ENCODE measurements at regions not wholly inside any gene's neighbourhood (a gene's known extent, or its start where the extent isn't known, plus 50 kb on each side); places are given as distances from the start of the nearest gene placed in this dataset.

- DNase-seq (ENCODE audit: low spot score): no peak
Observed at GRCh38 chr18:30622104-30622503, 420.4 kb downstream of the DSC3 start.

DNA sequence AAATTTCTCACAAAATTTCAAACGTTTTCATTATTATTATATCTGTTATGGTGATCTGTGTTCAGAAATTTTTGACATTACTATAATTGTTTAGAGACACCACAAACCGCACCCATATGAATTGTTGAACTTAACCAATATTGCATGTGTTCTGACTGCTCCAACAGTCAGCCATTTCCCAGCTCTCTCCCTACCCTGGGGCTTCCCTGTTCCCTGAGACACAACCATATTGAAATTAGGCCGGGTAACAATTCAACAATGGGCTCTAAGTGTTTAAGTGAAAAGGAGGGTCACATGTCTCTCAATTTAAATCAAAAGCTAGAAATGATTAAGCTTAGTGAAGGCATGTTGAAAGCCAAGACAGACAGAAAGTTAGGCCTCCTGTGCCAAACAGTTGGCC lies 424.0 kb downstream of the DSC3 start:
- Histone ChIP-seq H3K27ac (no peak overlapping the region), H3K4me3 (no peak overlapping the region)
- no peak for DNase-seq (ENCODE audit: low spot score)
- TF ChIP-seq, protein P1, sequence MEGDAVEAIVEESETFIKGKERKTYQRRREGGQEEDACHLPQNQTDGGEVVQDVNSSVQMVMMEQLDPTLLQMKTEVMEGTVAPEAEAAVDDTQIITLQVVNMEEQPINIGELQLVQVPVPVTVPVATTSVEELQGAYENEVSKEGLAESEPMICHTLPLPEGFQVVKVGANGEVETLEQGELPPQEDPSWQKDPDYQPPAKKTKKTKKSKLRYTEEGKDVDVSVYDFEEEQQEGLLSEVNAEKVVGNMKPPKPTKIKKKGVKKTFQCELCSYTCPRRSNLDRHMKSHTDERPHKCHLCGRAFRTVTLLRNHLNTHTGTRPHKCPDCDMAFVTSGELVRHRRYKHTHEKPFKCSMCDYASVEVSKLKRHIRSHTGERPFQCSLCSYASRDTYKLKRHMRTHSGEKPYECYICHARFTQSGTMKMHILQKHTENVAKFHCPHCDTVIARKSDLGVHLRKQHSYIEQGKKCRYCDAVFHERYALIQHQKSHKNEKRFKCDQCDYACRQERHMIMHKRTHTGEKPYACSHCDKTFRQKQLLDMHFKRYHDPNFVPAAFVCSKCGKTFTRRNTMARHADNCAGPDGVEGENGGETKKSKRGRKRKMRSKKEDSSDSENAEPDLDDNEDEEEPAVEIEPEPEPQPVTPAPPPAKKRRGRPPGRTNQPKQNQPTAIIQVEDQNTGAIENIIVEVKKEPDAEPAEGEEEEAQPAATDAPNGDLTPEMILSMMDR (IDR thresholded peaks at IDR 0.05): no peak

More at GRCh38 chr18:30622104-30622503, 420.4 kb downstream of the DSC3 start:
- Histone ChIP-seq H3K4me3 (no peak overlapping the region), H3K27ac (no peak overlapping the region)
- TF ChIP-seq, protein P1 (IDR thresholded peaks at IDR 0.05): no peak

DNA sequence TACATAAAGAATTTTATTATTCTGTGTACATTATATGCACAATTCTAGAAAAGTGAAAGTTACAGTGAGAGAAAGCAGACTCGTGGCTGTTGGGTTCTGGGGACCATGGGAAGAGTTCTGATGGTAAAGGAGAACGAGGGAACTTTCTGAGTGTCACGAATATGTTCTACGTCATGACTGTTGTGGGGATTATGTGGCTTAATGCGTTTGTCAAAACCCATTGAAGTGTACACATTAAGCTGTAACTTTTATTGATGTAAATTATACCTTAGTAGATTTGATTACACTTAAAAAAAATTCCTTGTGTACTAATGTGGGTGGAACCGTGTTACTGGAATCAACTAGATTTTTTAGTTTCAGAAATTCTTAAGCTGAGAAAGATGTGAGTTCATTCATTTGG lies 426.1 kb downstream of the DSC3 start:
- TF ChIP-seq, protein P1 (IDR thresholded peaks at IDR 0.05): no peak

DNA sequence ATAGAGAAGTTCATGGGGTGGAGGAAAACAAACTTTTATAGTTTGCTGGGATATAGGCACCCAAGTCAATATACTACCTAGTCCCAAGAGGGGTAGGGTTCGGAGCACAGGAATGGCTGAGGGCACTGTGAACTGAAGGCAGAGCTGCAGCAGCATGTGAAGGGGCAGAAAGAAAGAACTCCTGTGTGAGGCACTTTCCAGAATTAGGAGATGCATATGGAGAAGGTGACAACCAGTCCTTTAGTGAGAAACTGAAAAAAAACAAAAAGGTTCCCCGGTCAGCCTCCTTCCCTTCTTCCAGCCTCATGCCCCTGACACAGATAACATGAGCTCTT lies 429.1 kb downstream of the DSC3 start:
- H3K27ac ChIP-seq: no peak overlapping the region
- no peak for DNase-seq (ENCODE audit: low spot score)
- TF ChIP-seq, protein P1 (IDR thresholded peaks at IDR 0.05): no peak
- H3K4me3 ChIP-seq: no peak overlapping the region

More for the DNA sequence above, 426.1 kb downstream of the DSC3 start:
- Histone ChIP-seq H3K27ac (no peak overlapping the region), H3K4me3 (no peak overlapping the region)
- DNase-seq (ENCODE audit: low spot score): no peak

GRCh38 chr18:30601541-30601940 lies 441.0 kb downstream of the DSC3 start:
- TF ChIP-seq, protein P1 (IDR thresholded peaks at IDR 0.05): no peak
- Histone ChIP-seq H3K4me3 (no peak overlapping the region), H3K27ac (no peak overlapping the region)
- no peak for DNase-seq (ENCODE audit: low spot score)

DNA sequence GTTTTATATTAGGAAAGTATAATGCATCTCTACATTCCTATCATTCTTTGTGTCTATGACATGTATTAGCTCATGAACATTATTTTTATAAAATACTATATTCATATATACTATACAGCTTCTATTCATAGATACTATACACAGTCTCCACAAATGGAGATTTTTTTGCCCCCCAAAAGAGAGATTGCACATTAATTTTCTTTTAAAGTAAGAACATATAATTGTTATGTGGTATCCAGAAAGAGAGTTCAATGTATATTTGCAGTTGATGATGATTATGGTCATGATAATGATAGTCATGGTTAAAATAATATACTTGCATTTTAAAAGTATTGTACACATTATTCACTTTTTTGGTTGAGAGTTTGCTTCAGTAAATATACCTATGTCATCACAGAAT lies 445.3 kb downstream of the DSC3 start:
- H3K27ac ChIP-seq: no peak overlapping the region
- TF ChIP-seq, protein P1 (IDR thresholded peaks at IDR 0.05): no peak
- no peak overlapping the region for H3K4me3 ChIP-seq
- no peak for DNase-seq (ENCODE audit: low spot score)

DNA sequence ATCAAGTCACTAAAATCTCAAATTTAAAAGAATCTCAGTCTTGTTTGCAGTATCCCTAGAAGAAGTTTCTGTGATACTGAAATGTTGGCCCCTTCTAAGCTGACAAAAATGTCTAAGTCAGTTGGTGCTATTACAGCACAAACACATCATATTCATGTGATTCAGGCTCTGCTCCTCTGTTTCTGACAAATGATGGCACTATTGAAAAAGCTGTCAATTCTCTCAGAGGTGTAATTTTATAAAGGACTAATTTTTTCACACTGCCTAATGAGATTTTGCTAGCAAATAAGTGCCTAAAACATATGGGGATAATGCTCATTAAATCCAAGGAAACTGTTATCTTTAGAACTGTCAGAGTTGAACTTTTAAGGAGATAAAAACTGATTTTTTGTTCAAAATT lies 445.9 kb downstream of the DSC3 start:
- TF ChIP-seq, protein P1 (IDR thresholded peaks at IDR 0.05): no peak

More for the DNA sequence above, 445.9 kb downstream of the DSC3 start:
- no peak for DNase-seq (ENCODE audit: low spot score)
- no peak overlapping the region for H3K27ac ChIP-seq
- no peak overlapping the region for H3K4me3 ChIP-seq
